HPDE6-E6E7 (cell line): ENCODE measurements at regions not wholly inside any gene's neighbourhood (a gene's known extent, or its start where the extent isn't known, plus 50 kb on each side); places are given as distances from the start of the nearest gene placed in this dataset.
A peak's percentile ranks its signal among the peaks of the same experiment; 100 is the strongest.

ENCODE experiments used
- DNase-seq: peaks from one replicate; pipeline ENCODE4 v3.0.0; 2011; ENCODE audit warnings: missing footprints; ENCODE audit errors: extremely low spot score

- DNase-seq: no peak
Measured at GRCh38 chr18:77658299-77658662, 408.6 kb downstream of the GALR1 start.

- no peak for DNase-seq
Measured at GRCh38 chr18:77658751-77659448, 409.3 kb downstream of the GALR1 start.

- DNase-seq: no peak
Measured at GRCh38 chr18:77666613-77667012, 417.0 kb downstream of the GALR1 start.

GRCh38 chr18:77668219-77668618 is 418.6 kb downstream of the GALR1 start:
- no peak for DNase-seq

GRCh38 chr18:77669331-77669730 is 419.7 kb downstream of the GALR1 start:
- DNase-seq: no peak

GRCh38 chr18:77671456-77672167 is 422.0 kb downstream of the GALR1 start:
- DNase-seq: no peak

GRCh38 chr18:77676910-77677309 is 427.3 kb downstream of the GALR1 start:
- DNase-seq: no peak

- DNase-seq: no peak
Measured at GRCh38 chr18:77677536-77677935, 427.9 kb downstream of the GALR1 start.

GRCh38 chr18:77679869-77680268 is 430.2 kb downstream of the GALR1 start:
- DNase-seq: no peak

GRCh38 chr18:77700051-77700450 is 450.4 kb downstream of the GALR1 start:
- DNase-seq: no peak

GRCh38 chr18:77701977-77702376 is 452.3 kb downstream of the GALR1 start:
- no peak for DNase-seq

- peak; percentile 3 for DNase-seq
Measured at GRCh38 chr18:77702686-77703085, 453.0 kb downstream of the GALR1 start.

GRCh38 chr18:77705301-77705700 is 455.7 kb downstream of the GALR1 start:
- no peak for DNase-seq

- DNase-seq: no peak
Measured at GRCh38 chr18:77708826-77709506, 459.3 kb downstream of the GALR1 start.

- DNase-seq: no peak
Measured at GRCh38 chr18:77711096-77711495, 461.4 kb downstream of the GALR1 start.

GRCh38 chr18:77714716-77715115 is 465.1 kb downstream of the GALR1 start:
- no peak for DNase-seq

- DNase-seq: no peak
Measured at GRCh38 chr18:77716282-77716681, 466.6 kb downstream of the GALR1 start.

- DNase-seq: no peak
Measured at GRCh38 chr18:77733292-77733903, 483.8 kb downstream of the GALR1 start.

GRCh38 chr18:77736842-77737241 is 487.2 kb downstream of the GALR1 start:
- no peak for DNase-seq

GRCh38 chr18:77737405-77737804 is 487.8 kb downstream of the GALR1 start:
- no peak for DNase-seq

- DNase-seq: no peak
Measured at GRCh38 chr18:77749089-77749488, 499.4 kb downstream of the GALR1 start.

- no peak for DNase-seq
Measured at GRCh38 chr18:77750006-77750405, 500.4 kb downstream of the GALR1 start.
